ENCODE measurements at regions not wholly inside any gene's neighbourhood (a gene's known extent, or its start where the extent isn't known, plus 50 kb on each side); places are given as distances from the start of the nearest gene placed in this dataset.
A peak's percentile ranks its signal among the peaks of the same experiment; 100 is the strongest.

- H3K4me3 ChIP-seq, result no peak overlapping the region
- no peaks in the 10 kb centered on the region for H3K36me3 ChIP-seq (ENCODE audit: insufficient read depth in 1 of 2, low read depth in 1 of 2)
- no peak for DNase-seq
- no peaks in the 10 kb centered on the region for H3K9me3 ChIP-seq
- ATAC-seq, result no peak
- H3K27me3 ChIP-seq (ENCODE audit: insufficient read depth in 3 of 3, low read length in 2 of 3), result no peaks in the 10 kb centered on the region
- intact Hi-C loops (cut with DNase I), result no loop called here
- H3K4me1 ChIP-seq, result no peaks in the 10 kb centered on the region
- no peak for TF ChIP-seq CTCF (IDR thresholded peaks at IDR 0.05)
- 85 to 88% (median 87%) methylated on average over 2 of the region's 2 CpGs for WGBS, 3 donors
- H3K27ac ChIP-seq, result no peak overlapping the region
Measured at GRCh38 chr7:22895828-22896165, 73.1 kb upstream of the TOMM7 start.

DNA sequence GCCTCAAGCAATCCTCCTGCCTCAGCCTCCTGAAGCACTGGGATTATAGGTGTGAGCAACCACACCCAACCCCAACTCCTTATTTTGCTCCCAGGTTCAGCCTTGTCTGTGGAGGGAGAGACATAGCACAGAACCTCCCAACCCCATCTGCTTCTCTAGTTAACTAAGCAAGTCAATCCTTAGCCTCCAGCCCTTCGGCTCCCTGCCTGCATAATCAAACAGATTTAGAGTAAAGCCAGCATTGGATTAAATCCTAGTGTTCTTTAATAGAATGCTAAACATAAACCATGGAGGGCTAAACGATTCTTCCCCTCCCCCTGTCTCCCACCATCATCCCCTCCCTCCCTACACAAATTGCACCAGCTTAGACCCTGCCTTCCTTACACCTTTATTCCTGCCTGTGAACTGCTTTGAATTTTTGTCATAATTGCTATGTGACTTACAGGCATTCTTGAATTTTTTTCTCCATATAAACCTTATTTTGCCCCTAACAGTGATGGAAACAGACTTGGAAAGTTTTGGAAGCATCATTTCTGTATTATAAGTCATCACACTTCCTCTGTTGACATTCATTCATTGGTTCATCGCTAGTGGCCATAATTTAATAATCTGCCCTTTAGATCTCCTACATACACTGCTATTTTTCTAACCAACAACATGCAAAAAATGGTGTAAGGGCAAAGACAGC is 72.6 kb upstream of the TOMM7 start:
- H3K9me3 ChIP-seq, result no peaks in the 10 kb centered on the region
- H3K4me1 ChIP-seq, result no peaks in the 10 kb centered on the region
- H3K36me3 ChIP-seq (ENCODE audit: insufficient read depth in 1 of 2, low read depth in 1 of 2), result no peaks in the 10 kb centered on the region
- no peak for ATAC-seq
- no peak for DNase-seq
- intact Hi-C loops (cut with DNase I), result no loop called here
- H3K27ac ChIP-seq, result no peak overlapping the region
- H3K4me3 ChIP-seq, result no peak overlapping the region
- no peak for TF ChIP-seq CTCF (IDR thresholded peaks at IDR 0.05)
- 77 to 81% (median 77%) methylated on average over 3 of the region's 3 CpGs for WGBS, 3 donors
- no peaks in the 10 kb centered on the region for H3K27me3 ChIP-seq (ENCODE audit: insufficient read depth in 3 of 3, low read length in 2 of 3)

DNA sequence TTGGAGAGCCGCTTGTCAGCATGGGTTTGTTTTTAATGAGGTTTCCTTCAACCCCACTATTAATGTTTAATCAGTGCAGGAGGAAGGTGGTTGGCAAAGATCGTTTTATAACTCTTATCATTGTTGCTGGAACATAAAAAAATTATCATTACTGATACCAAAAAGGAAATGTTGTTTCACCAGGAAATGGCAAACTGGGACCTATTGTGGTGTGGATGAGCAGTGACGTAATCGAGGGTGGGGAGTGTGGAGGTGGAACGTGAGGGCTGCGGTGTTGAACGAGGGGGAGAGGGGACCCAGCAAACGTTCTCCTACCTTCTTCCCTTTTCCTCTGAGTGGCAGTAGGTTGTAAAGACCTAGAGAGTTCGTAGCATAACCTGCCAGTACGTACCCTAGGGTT is 71.9 kb upstream of the TOMM7 start:
- ATAC-seq, result no peak
- Histone ChIP-seq H3K27ac (no peak overlapping the region), H3K4me1 (no peaks in the 10 kb centered on the region), H3K9me3 (no peaks in the 10 kb centered on the region), H3K27me3 (ENCODE audit: insufficient read depth in 3 of 3, low read length in 2 of 3) (no peaks in the 10 kb centered on the region), H3K4me3 (no peak overlapping the region), H3K36me3 (ENCODE audit: insufficient read depth in 1 of 2, low read depth in 1 of 2) (no peaks in the 10 kb centered on the region)
- intact Hi-C loops (cut with DNase I), result no loop called here
- WGBS, 3 donors, result 70 to 81% (median 78%) methylated on average over 10 of the region's 10 CpGs
- TF ChIP-seq CTCF (IDR thresholded peaks at IDR 0.05), result no peak
- DNase-seq, result no peak

DNA sequence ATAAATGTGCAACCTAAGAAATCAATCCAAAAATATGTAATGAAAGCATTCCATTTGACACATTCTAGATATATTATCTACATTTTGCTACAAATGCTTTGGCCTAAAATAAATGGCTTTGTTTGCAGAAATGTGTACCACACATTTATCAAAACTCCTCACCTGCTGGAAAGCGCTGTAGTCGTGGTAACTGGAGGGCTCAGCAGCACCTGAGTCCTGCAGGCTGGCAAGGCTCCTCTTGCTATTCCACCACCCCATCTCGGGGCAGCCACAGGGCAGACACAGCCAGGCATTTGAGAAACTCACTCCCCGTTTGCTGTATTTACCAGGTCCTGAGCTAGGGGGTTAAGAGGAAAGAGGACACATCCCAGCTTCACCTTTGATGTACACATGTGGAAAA is 68.1 kb upstream of the TOMM7 start:
- Histone ChIP-seq H3K4me3 (no peak overlapping the region), H3K36me3 (ENCODE audit: insufficient read depth in 1 of 2, low read depth in 1 of 2) (no peaks in the 10 kb centered on the region), H3K27me3 (ENCODE audit: insufficient read depth in 3 of 3, low read length in 2 of 3) (no peaks in the 10 kb centered on the region), H3K4me1 (no peaks in the 10 kb centered on the region), H3K9me3 (no peaks in the 10 kb centered on the region), H3K27ac (no peak overlapping the region)
- WGBS, 3 donors, result 81 to 87% (median 84%) methylated on average over 4 of the region's 4 CpGs
- TF ChIP-seq CTCF (IDR thresholded peaks at IDR 0.05), result no peak
- no peak for ATAC-seq
- DNase-seq, result no peak
- intact Hi-C loops (cut with DNase I), result no loop called here

GRCh38 chr7:22885797-22886261 is 63.2 kb upstream of the TOMM7 start:
- TF ChIP-seq CTCF (IDR thresholded peaks at IDR 0.05), result no peak
- intact Hi-C loops (cut with DNase I), result no loop called here
- Histone ChIP-seq H3K27ac (no peak overlapping the region), H3K4me3 (no peak overlapping the region), H3K4me1 (no peaks in the 10 kb centered on the region), H3K36me3 (ENCODE audit: insufficient read depth in 1 of 2, low read depth in 1 of 2) (no peaks in the 10 kb centered on the region), H3K27me3 (ENCODE audit: insufficient read depth in 3 of 3, low read length in 2 of 3) (no peaks in the 10 kb centered on the region), H3K9me3 (no peaks in the 10 kb centered on the region)
- peak in 1 of 4 donors; percentile 44 for ATAC-seq
- WGBS, 3 donors, result 20 to 38% (median 29%) methylated on average over 1 of the region's 1 CpG
- no peak for DNase-seq

Data from psoas muscle (tissue), 7 donors.